Bronchial epithelial cell (primary cell): ENCODE measurements at regions not wholly inside any gene's neighbourhood (a gene's known extent, or its start where the extent isn't known, plus 50 kb on each side); places are given as distances from the start of the nearest gene placed in this dataset.

ENCODE experiments used
- DNase-seq: peaks from one replicate; pipeline ENCODE4 v3.0.0-alpha.2; 2010; ENCODE audit warnings: low read depth
- FAIRE-seq: peaks from 2 replicates; lab custom pipeline; 2011; peaks lifted over from hg19 to GRCh38; lab: Jason Lieb, UNC
- H3K27me3 ChIP-seq: 2 replicates; pipeline ENCODE4 v1.5.1; 2011; ENCODE audit warnings: low read length; ENCODE audit not compliant: control insufficient read depth, insufficient read depth
- H3K36me3 ChIP-seq: 2 replicates; pipeline ENCODE4 v1.5.1; 2011; ENCODE audit warnings: low read length; ENCODE audit not compliant: control insufficient read depth, insufficient read depth
- H3K4me3 ChIP-seq: 2 replicates; pipeline ENCODE4 v1.5.1; 2011; ENCODE audit warnings: mild to moderate bottlenecking, low read depth, low read length, control low read depth
- CTCF ChIP-seq: IDR thresholded peaks from 2 replicates; pipeline ENCODE4 v1.5.1; 2011; ENCODE audit warnings: mild to moderate bottlenecking, moderate library complexity, low read length, control low read depth, inconsistent platforms; ENCODE audit not compliant: insufficient read depth, severe bottlenecking

- no peak for DNase-seq
- no peak for FAIRE-seq
- Histone ChIP-seq H3K36me3 (no peaks in the 10 kb centered on the region), H3K4me3 (no peak overlapping the region), H3K27me3 (no peaks in the 10 kb centered on the region)
- no peak for TF ChIP-seq CTCF
Measured at GRCh38 chr13:97131447-97131846, 90.7 kb upstream of the MBNL2 start.

- Histone ChIP-seq H3K4me3 (no peak overlapping the region), H3K36me3 (no peaks in the 10 kb centered on the region)
- FAIRE-seq: no peak
Measured at GRCh38 chr13:97133554-97133953, 88.6 kb upstream of the MBNL2 start.

GRCh38 chr13:97133955-97134354, 88.2 kb upstream of the MBNL2 start:
- DNase-seq (peak; percentile 41), FAIRE-seq (peak; percentile 90)
- TF ChIP-seq CTCF: no peak
- Histone ChIP-seq H3K36me3 (no peaks in the 10 kb centered on the region), H3K4me3 (no peak overlapping the region), H3K27me3 (no peaks in the 10 kb centered on the region)

More at GRCh38 chr13:97133554-97133953, 88.6 kb upstream of the MBNL2 start:
- DNase-seq: no peak
- no peaks in the 10 kb centered on the region for H3K27me3 ChIP-seq
- no peak for TF ChIP-seq CTCF

GRCh38 chr13:97134364-97135095, 87.6 kb upstream of the MBNL2 start:
- DNase-seq: no peak
- TF ChIP-seq CTCF: no peak
- H3K27me3 ChIP-seq: no peaks in the 10 kb centered on the region
- H3K4me3 ChIP-seq: no peak overlapping the region
- H3K36me3 ChIP-seq: no peaks in the 10 kb centered on the region
- peak; percentile 64 for FAIRE-seq

GRCh38 chr13:97135883-97136282, 86.2 kb upstream of the MBNL2 start:
- DNase-seq (no peak), FAIRE-seq (no peak)
- Histone ChIP-seq H3K4me3 (no peak overlapping the region), H3K36me3 (no peaks in the 10 kb centered on the region), H3K27me3 (no peaks in the 10 kb centered on the region)
- TF ChIP-seq CTCF: no peak

- no peak for DNase-seq
- no peak for TF ChIP-seq CTCF
- Histone ChIP-seq H3K4me3 (no peak overlapping the region), H3K36me3 (no peaks in the 10 kb centered on the region), H3K27me3 (no peaks in the 10 kb centered on the region)
- FAIRE-seq: no peak
Measured at GRCh38 chr13:97136418-97136817, 85.7 kb upstream of the MBNL2 start.
